ENCODE measurements at regions not wholly inside any gene's neighbourhood (a gene's known extent, or its start where the extent isn't known, plus 50 kb on each side); places are given as distances from the start of the nearest gene placed in this dataset.
"Not testable (repeated sequence)": the region's sequence is repeated elsewhere in the genome, so short reads cannot be mapped to it uniquely, and the experiment has no call there.

- no peak for DNase-seq
Observed at GRCh38 chr6:168860987-168861386, 392.7 kb downstream of the THBS2 start.

- no peak for DNase-seq
Observed at GRCh38 chr6:168860341-168860740, 393.3 kb downstream of the THBS2 start.

- no peak for DNase-seq
Observed at GRCh38 chr6:168858926-168859325, 394.7 kb downstream of the THBS2 start.

GRCh38 chr6:168856914-168857313 lies 396.7 kb downstream of the THBS2 start:
- DNase-seq, result no peak

DNA sequence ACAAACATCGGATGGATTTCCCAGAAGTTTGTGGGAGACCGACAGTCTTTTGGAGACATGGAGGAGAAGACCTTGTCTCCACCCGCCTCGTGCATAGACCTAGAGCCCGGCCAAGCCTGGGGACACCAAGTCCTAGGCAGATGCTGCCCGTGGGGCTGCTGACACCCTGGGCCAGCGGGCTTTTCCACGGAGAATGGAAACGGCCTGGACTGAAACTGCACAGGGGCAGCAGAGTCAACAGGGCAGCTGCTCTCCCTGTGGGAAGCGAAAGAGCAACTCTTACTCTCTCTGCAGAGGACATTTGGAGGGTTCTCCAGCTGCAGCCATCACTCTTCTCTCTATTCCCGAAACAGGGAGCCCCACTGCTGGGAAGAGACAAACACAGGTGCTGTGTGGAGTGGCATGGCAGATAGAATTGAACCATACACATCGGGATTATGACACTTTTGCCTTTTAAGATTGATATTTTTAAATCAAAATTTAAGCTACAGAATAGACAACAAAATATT lies 401.2 kb downstream of the THBS2 start:
- DNase-seq, result no peak

DNA sequence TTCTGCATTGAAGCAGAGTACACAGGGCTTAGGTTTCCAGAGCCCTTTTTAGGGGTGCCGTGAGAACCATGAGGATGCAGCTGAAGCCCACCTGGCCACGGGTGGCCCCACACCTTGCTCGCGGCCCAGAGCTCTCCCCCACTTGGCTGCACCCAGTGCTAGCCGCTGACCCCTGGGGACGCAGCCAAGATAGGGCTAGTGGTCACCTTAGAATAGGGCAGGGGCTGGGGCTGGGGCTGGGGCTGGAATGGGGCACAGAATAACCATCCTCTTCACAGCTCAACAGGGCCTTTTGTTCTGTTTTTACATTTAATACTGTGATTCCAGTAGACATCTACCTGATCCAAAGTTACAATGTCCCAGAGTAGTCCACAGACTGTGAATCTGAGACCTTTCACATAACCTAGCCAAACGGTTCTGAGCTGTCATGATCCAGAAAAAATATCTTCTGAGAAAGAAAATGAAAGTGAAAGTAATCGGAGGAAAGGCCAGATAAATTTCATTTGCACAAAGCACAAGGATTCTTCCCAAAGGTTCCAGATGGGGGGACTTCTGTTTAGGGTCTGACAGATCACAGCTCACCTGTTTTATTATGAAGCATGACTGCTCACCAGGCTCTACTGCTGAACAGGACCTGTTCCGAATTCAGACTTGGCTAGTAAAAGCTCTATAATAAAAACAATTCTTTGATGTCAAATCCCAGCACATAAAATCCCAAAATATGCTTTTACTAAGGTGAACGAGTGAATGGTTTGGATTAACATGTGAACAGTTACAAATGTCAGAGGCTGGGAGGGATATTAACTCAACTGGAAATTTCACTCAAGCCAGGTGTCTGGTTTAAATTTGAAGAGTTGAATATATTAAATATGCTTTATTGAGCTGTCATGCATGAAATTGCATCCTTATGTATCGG lies 401.9 kb downstream of the THBS2 start:
- no peak for DNase-seq

- not testable (repeated sequence) for DNase-seq
Observed at GRCh38 chr6:168850027-168850736, 403.5 kb downstream of the THBS2 start.

DNA sequence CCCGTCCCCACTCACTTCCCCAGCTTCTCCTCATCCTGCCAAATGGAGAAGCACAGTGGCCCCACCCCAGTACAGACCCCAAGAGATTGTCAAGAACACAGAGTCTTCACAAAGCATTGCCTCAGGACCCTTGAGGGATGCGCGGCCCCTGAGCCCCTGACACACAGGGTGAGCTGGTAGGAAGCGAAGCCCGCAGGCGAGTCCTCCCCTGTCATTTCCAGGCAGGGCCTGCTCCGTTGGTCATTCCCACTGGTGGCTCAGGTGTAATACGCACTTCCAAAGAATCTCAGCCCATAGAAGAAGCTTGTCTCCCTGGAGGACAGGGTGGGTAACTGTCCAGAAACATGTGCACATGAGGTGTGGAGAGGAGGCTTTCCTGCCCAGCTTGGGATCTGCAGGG lies 404.2 kb downstream of the THBS2 start:
- no peak for DNase-seq

DNA sequence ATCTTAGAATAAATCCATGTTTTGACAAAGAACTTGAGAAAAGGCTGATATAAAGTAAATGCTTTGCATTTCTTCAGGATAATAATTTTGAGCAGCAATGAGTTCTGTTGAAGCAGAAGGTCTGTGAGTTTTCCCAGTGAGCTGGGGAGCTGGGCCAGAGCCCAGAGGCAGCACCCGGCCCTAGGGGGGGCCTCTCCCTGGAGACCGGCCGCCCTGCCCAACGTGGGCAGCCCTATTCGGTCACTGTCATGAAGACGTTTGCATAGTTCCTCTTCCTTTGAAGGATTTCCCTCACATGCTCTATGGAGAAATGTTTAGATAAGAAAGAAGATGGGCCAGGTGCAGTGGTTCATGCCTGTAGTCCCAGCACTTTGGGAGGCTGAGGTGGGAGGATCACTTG lies 404.8 kb downstream of the THBS2 start:
- peak in 1 of 58 donors; percentile 13 for DNase-seq

DNA sequence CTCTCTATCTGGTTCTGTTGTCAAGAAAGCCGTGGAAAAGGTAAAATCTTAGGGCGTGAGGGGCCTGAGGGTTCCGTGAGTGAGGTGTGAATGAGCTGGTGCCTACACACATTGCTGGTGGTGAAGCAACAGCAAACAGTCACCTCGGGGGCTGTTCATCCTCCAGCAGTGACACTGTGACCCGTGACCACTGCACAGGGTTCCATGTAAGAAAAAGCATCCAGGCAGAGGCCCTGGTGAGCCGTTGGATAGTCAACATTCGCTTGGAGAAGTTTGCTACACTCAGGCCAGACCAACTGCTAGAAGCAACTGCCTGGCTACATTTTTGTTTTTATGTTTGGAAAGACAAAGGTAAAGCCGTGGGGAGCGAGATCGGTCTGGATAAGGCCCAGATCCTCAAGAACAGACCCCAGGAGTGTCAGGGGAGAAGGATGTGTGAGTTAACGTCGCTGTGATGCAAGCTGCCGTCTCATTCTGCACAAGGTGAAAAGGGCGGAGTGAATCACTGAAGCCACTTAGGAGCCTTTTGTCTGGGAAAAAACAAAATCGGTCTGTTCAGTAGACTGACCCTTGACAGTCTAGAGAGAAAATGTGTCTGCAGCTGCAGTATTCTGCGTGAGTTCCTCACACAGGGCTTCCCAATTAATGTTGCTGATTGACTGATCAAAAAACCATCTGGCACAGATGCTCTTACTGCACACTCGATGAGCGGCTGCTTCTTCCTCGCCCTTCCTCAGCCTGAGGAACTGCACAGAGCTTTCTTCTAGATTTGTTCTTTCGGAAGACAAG lies 404.0 kb downstream of the SMOC2 start:
- DNase-seq, result no peak

GRCh38 chr6:168842632-168843212 lies 401.7 kb downstream of the SMOC2 start:
- not testable (repeated sequence) for DNase-seq

DNA sequence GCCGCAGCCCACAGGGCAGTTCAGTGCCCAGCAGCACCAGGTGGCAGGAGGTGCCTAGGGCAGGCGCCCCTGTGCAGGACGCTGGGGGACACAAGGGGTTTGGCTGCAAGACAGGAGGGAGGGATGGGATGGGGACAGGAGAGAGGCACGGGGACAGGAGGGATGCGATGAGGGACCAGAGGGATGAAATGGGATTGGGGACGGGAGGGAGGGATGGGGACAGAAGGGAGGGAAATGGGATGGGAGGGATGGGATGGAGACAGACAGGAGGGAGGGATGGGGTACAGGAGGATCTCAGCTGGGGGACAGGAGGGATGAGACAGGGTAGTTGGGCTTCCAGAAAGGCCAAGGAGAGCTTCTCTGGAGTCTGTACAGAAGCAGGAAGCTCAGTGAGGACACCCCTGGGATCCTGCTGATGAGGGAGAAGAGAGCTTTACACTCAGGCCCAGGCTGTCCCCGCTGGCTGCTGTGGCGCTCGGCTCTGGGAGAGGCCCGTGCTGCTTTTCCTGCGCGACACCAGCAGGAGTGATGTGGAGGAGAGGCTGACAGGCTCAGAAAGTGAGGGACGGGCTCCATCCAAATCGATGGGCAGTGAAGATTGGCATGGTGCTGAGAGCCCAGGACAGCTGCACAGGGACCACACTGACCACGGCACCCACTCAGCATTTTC lies 400.8 kb downstream of the SMOC2 start:
- DNase-seq, result no peak

GRCh38 chr6:168840932-168841331 lies 399.9 kb downstream of the SMOC2 start:
- DNase-seq, result peak in 7 of 58 donors; percentile 31 to 73 (median 65)

DNA sequence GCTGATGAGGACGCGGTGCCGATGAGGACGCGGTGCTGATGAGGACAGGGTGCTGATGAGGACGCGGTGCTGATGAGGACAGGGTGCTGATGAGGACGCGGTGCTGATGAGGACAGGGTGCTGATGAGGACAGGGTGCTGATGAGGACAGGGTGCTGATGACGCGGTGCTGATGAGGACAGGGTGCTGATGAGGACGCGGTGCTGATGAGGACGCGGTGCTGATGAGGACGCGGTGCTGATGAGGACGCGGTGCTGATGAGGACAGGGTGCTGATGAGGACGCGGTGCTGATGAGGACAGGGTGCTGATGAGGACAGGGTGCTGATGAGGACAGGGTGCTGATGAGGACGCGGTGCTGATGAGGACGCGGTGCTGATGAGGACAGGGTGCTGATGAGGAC lies 399.3 kb downstream of the SMOC2 start:
- DNase-seq, result not testable (repeated sequence)

- peak in 1 of 58 donors; percentile 15 for DNase-seq
Observed at GRCh38 chr6:168838037-168838399, 397.0 kb downstream of the SMOC2 start.

DNA sequence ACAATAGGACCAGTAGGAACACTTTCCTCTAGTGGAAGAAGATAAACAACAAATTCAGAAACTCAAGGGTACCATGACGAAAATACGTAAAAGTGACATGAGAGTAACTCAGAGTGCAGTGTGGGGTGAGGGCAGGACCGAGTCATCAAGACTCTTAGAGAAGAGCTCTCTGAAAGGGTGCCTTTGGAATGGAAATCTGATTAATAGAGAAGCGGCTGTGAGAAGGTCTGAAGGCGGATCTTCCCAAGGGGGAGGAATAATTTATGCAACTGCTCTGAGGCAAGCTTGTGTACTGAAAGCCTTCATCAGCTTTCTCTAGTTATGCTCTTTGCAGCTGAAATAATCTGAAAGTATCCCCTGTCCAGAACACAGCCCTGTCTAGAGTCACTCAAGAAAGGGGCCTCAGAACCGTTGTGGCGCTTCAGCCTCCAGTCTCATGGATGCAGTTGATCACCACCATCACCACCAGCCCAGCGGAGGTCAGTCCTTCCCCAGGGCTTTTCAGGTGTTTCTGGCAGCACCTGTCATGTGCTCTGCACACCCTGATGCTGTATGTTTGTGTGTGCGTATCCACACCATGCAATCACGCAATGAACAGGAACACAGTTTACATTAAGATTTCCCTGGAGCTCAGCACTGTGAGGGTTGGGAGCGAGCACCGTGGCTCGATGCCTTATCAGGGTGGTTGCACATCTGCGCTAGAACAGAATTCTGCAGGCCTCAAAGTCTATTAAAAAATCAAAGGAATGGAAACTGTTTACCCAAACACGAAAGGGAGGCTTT lies 396.5 kb downstream of the SMOC2 start:
- DNase-seq, result no peak

DNA sequence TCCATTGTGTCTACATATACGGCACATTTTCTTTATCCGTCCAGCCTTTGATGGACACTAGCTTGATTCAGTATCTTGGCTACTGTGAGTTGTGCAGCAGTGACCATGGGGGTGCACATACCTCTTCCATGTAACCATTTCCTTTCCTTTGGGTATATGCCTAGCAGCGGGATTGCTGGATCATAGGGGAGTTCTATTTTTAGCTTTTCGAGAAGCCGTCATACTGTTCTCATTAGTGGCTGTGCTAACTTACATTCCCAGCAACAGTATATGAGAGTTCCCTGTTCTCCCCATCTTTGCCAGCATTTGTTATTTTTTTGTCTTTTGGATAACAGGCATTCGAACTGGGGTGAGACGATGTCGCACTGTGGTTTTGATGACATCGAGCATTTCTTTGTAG lies 395.0 kb downstream of the SMOC2 start:
- DNase-seq, result no peak

DNA sequence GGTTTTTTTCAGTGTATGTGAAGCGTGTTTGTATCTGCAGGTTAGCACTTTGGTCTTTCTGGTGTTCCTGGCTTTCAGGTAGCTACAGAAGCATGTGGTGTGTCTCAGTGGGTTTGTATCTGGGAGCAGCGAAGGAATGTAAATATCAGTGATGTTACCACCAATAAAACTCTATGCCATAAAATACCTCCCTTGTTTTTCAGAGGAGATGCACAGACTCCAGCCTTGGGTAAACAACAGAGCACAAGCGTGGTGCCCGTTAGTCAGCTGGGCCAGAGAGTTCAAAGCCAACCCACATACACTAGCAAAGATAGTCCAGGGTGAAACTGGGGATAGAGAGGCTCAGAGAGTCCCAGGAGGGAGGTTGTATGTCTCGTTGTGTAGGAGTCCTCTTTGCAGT lies 393.8 kb downstream of the SMOC2 start:
- no peak for DNase-seq

DNA sequence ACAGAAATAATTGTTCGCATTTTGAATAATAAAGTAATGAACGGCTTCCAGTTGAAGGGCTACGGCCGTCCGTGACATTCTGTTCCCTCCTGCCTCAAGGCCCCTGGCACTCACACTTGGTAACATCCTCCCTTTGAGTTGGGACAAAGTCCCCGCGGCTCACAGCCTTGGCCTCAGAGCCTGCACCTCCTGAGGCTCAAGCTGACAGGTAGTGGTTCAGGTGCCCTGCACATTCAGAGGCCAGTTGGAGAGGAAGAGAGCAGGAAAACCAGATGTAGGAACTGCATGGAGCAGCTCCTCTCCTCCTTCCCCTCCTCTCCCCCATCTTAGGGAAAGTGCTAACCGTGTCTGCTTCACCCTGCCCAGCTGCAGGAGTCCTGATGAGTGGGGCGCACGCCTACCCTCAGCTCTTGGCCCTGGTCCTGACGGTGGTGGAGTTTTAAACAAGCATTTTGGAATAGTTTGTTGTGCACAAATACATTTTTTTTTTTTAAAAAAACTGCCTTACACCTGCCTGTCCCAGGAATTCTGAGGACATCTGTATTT lies 393.1 kb downstream of the SMOC2 start:
- no peak for DNase-seq

- DNase-seq, result no peak
Observed at GRCh38 chr6:168828800-168829199, 387.8 kb downstream of the SMOC2 start.
